ENCODE measurements at regions not wholly inside any gene's neighbourhood (a gene's known extent, or its start where the extent isn't known, plus 50 kb on each side); places are given as distances from the start of the nearest gene placed in this dataset.

GRCh38 chr9:135290086-135290485, 189.5 kb upstream of the PPP1R26 start:
- Histone ChIP-seq H3K4me1 (peaks cover 3% of the 10 kb centered on the region; the same call in 1 of the 2 replicates), H3K27me3 (no peaks in the 10 kb centered on the region), H3K36me3 (no peaks in the 10 kb centered on the region), H3K9me3 (no peaks in the 10 kb centered on the region), H3K4me3 (ENCODE audit: low read depth, low read length) (no peak overlapping the region)
- DNase-seq, result peak; percentile 4
- no peak for TF ChIP-seq CTCF (IDR thresholded peaks at IDR 0.05; ENCODE audit: low read depth, low read length)

GRCh38 chr9:135290566-135290965, 189.0 kb upstream of the PPP1R26 start:
- Histone ChIP-seq H3K4me3 (ENCODE audit: low read depth, low read length) (no peak overlapping the region), H3K4me1 (peaks cover 3% of the 10 kb centered on the region; the same call in 1 of the 2 replicates), H3K27me3 (no peaks in the 10 kb centered on the region), H3K9me3 (no peaks in the 10 kb centered on the region), H3K36me3 (no peaks in the 10 kb centered on the region)
- DNase-seq, result no peak
- no peak for TF ChIP-seq CTCF (IDR thresholded peaks at IDR 0.05; ENCODE audit: low read depth, low read length)

- H3K9me3 ChIP-seq, result no peaks in the 10 kb centered on the region
- TF ChIP-seq CTCF (IDR thresholded peaks at IDR 0.05; ENCODE audit: low read depth, low read length), result no peak
- H3K36me3 ChIP-seq, result no peaks in the 10 kb centered on the region
- DNase-seq, result peak; percentile 42
- H3K4me3 ChIP-seq (ENCODE audit: low read depth, low read length), result no peak overlapping the region
- peaks cover 3% of the 10 kb centered on the region; the same call in 1 of the 2 replicates for H3K4me1 ChIP-seq
- no peaks in the 10 kb centered on the region for H3K27me3 ChIP-seq
Observed at GRCh38 chr9:135291165-135291564, 188.4 kb upstream of the PPP1R26 start.

- no peaks in the 10 kb centered on the region for H3K27me3 ChIP-seq
- H3K9me3 ChIP-seq, result no peaks in the 10 kb centered on the region
- no peak for TF ChIP-seq CTCF (IDR thresholded peaks at IDR 0.05; ENCODE audit: low read depth, low read length)
- peaks cover 3% of the 10 kb centered on the region for H3K4me1 ChIP-seq
- H3K36me3 ChIP-seq, result no peaks in the 10 kb centered on the region
- no peak overlapping the region for H3K4me3 ChIP-seq (ENCODE audit: low read depth, low read length)
- DNase-seq, result peak; percentile 22
Observed at GRCh38 chr9:135294836-135295235, 184.7 kb upstream of the PPP1R26 start.

GRCh38 chr9:135295551-135296300, 183.9 kb upstream of the PPP1R26 start:
- H3K36me3 ChIP-seq, result no peaks in the 10 kb centered on the region
- H3K9me3 ChIP-seq, result no peaks in the 10 kb centered on the region
- H3K4me1 ChIP-seq, result peaks cover 3% of the 10 kb centered on the region
- H3K27me3 ChIP-seq, result no peaks in the 10 kb centered on the region
- no peak for DNase-seq
- no peak for TF ChIP-seq CTCF (IDR thresholded peaks at IDR 0.05; ENCODE audit: low read depth, low read length)
- no peak overlapping the region for H3K4me3 ChIP-seq (ENCODE audit: low read depth, low read length)

- Histone ChIP-seq H3K36me3 (no peaks in the 10 kb centered on the region), H3K4me3 (ENCODE audit: low read depth, low read length) (no peak overlapping the region), H3K4me1 (no peaks in the 10 kb centered on the region; the same call in 1 of the 2 replicates), H3K9me3 (no peaks in the 10 kb centered on the region), H3K27me3 (no peaks in the 10 kb centered on the region)
- no peak for TF ChIP-seq CTCF (IDR thresholded peaks at IDR 0.05; ENCODE audit: low read depth, low read length)
- DNase-seq, result peak; percentile 44
Observed at GRCh38 chr9:135296735-135297455, 182.7 kb upstream of the PPP1R26 start.

All from BE2C (cell line).